ENCODE measurements at regions not wholly inside any gene's neighbourhood (a gene's known extent, or its start where the extent isn't known, plus 50 kb on each side); places are given as distances from the start of the nearest gene placed in this dataset.

GRCh38 chr2:220931491-220931890 is 640.6 kb downstream of the EPHA4 start:
- in situ Hi-C loops (cut with MboI; ENCODE audit: low pct_ligation_motif_present in 1 of 4, low pct_unique_long_range_greater_than_20kb in 1 of 4, low sequenced_read_pairs in 3 of 4) (no loop called here), intact Hi-C loops (cut with DNase I; ENCODE audit: low total_unique reads) (no loop called here)
- Histone ChIP-seq H3K27me3 (no peaks in the 10 kb centered on the region), H3K27ac (no peak overlapping the region), H3K36me3 (no peaks in the 10 kb centered on the region), H3K4me3 (no peak overlapping the region), H3K4me1 (no peaks in the 10 kb centered on the region), H3K9me3 (no peaks in the 10 kb centered on the region)
- DNase-seq = no peak
- TF ChIP-seq POLR2A (IDR thresholded peaks at IDR 0.05) = no peak
- no peak for TF ChIP-seq EP300 (IDR thresholded peaks at IDR 0.05; ENCODE audit: low read depth)
- no peak for TF ChIP-seq POLR2AphosphoS5 (IDR thresholded peaks at IDR 0.05)
- TF ChIP-seq CTCF (IDR thresholded peaks at IDR 0.05) = no peak

GRCh38 chr2:220932041-220932440 is 640.1 kb downstream of the EPHA4 start:
- intact Hi-C loops (cut with DNase I; ENCODE audit: low total_unique reads) = no loop called here
- Histone ChIP-seq H3K36me3 (no peaks in the 10 kb centered on the region), H3K4me3 (no peak overlapping the region), H3K27me3 (no peaks in the 10 kb centered on the region), H3K9me3 (no peaks in the 10 kb centered on the region), H3K4me1 (no peaks in the 10 kb centered on the region), H3K27ac (no peak overlapping the region)
- TF ChIP-seq CTCF (IDR thresholded peaks at IDR 0.05) = no peak
- TF ChIP-seq POLR2A (IDR thresholded peaks at IDR 0.05) = no peak
- no peak for TF ChIP-seq POLR2AphosphoS5 (IDR thresholded peaks at IDR 0.05)
- TF ChIP-seq EP300 (IDR thresholded peaks at IDR 0.05; ENCODE audit: low read depth) = no peak
- DNase-seq = no peak
- WGBS, 2 donors (ENCODE audit: low coverage in 1 of 2) = 88 to 91% methylated on average over 3 of the region's 3 CpGs
- in situ Hi-C loops (cut with MboI; ENCODE audit: low pct_ligation_motif_present in 1 of 4, low pct_unique_long_range_greater_than_20kb in 1 of 4, low sequenced_read_pairs in 3 of 4) = no loop called here

- DNase-seq = no peak
- TF ChIP-seq POLR2A (IDR thresholded peaks at IDR 0.05) (no peak), POLR2AphosphoS5 (IDR thresholded peaks at IDR 0.05) (no peak), EP300 (IDR thresholded peaks at IDR 0.05; ENCODE audit: low read depth) (no peak), CTCF (IDR thresholded peaks at IDR 0.05) (no peak)
- intact Hi-C loops (cut with DNase I; ENCODE audit: low total_unique reads) = no loop called here
- H3K36me3 ChIP-seq = no peaks in the 10 kb centered on the region
- 77 to 83% methylated on average over 6 to 8 of the region's 8 CpGs for WGBS, 2 donors (ENCODE audit: low coverage in 1 of 2)
- H3K27me3 ChIP-seq = no peaks in the 10 kb centered on the region
- in situ Hi-C loops (cut with MboI; ENCODE audit: low pct_ligation_motif_present in 1 of 4, low pct_unique_long_range_greater_than_20kb in 1 of 4, low sequenced_read_pairs in 3 of 4) = no loop called here
- no peaks in the 10 kb centered on the region for H3K4me1 ChIP-seq
- no peak overlapping the region for H3K4me3 ChIP-seq
- no peak overlapping the region for H3K27ac ChIP-seq
- H3K9me3 ChIP-seq = no peaks in the 10 kb centered on the region
Measured at GRCh38 chr2:220935789-220936321, 636.2 kb downstream of the EPHA4 start.

- no peak for DNase-seq
- WGBS, 2 donors (ENCODE audit: low coverage in 1 of 2) = 59 to 81% methylated on average over 2 to 4 of the region's 4 CpGs
- H3K27ac ChIP-seq = no peak overlapping the region
- no peak for TF ChIP-seq CTCF (IDR thresholded peaks at IDR 0.05)
- no peak for TF ChIP-seq EP300 (IDR thresholded peaks at IDR 0.05; ENCODE audit: low read depth)
- no peak for TF ChIP-seq POLR2A (IDR thresholded peaks at IDR 0.05)
- TF ChIP-seq POLR2AphosphoS5 (IDR thresholded peaks at IDR 0.05) = no peak
- no peaks in the 10 kb centered on the region for H3K4me1 ChIP-seq
- H3K4me3 ChIP-seq = no peak overlapping the region
- intact Hi-C loops (cut with DNase I; ENCODE audit: low total_unique reads) = no loop called here
- H3K27me3 ChIP-seq = no peaks in the 10 kb centered on the region
- in situ Hi-C loops (cut with MboI; ENCODE audit: low pct_ligation_motif_present in 1 of 4, low pct_unique_long_range_greater_than_20kb in 1 of 4, low sequenced_read_pairs in 3 of 4) = no loop called here
- H3K36me3 ChIP-seq = no peaks in the 10 kb centered on the region
- H3K9me3 ChIP-seq = no peaks in the 10 kb centered on the region
Measured at GRCh38 chr2:220936641-220937197, 635.4 kb downstream of the EPHA4 start.

All from transverse colon (tissue), 4 donors.